HCT116 (cell line): ENCODE measurements at regions not wholly inside any gene's neighbourhood (a gene's known extent, or its start where the extent isn't known, plus 50 kb on each side); places are given as distances from the start of the nearest gene placed in this dataset.

Experiments used
- ATAC-seq: fragments of 200-7000 bp; cut with Tn5 transposase; 2 replicates; pipeline ENCODE4 v1.9.1; 2020; ENCODE audit warnings: mild to moderate bottlenecking, moderate library complexity
- BruUV-seq: library from RNA; stranded (reverse); fragments of 400-500 nt; replicated peaks from 2 replicates; lab custom pipeline; 2021; lab: Mats Ljungman, UMichigan
- CTCF ChIA-PET: fragments of 300-600 bp; sonication (Branson Sonifier 250); formaldehyde crosslinking; loops from one replicate; lab custom pipeline; 2021; ENCODE audit warnings: antibody characterized with exemption; lab: Charles Lee
- POLR2A ChIA-PET: fragments of 300-600, 350-600 bp; sonication (Branson Sonifier 250); formaldehyde crosslinking; loops from one replicate; lab custom pipeline; 2021; ENCODE audit warnings: antibody characterized with exemption; lab: Charles Lee
- RAD21 ChIA-PET, 2 experiments: fragments of 300-600 bp; sonication (Branson Sonifier 250); formaldehyde crosslinking; loops; one replicate each; lab custom pipeline; 2023; ENCODE audit warnings: low total read pairs in 2 of 2; ENCODE audit not compliant: uncharacterized antibody in 2 of 2, unreplicated experiment in 2 of 2, low non-redundant PET in 1 of 2; lab: Charles Lee
- DNase-seq: peaks from one replicate; pipeline ENCODE4 v3.0.0-alpha.2; 2010; ENCODE audit warnings: low read depth, low spot score
- H2AFZ ChIP-seq: fragments of 200-600 bp; shearing (Covaris generic), sonication (generic); 2 replicates; pipeline ENCODE4 v1.6.1; 2017; ENCODE audit warnings: low read depth, mixed run types, mixed read lengths, antibody characterized with exemption, low read length; ENCODE audit not compliant: poor library complexity, severe bottlenecking
- H3K27ac ChIP-seq: 2 replicates; pipeline ENCODE4 v1.5.1; 2012; ENCODE audit warnings: low read depth, low read length
- H3K27me3 ChIP-seq: fragments of 200-600 bp; sonication (generic); 2 replicates; pipeline ENCODE4 v1.6.1; 2016; ENCODE audit warnings: mixed run types, low read length, mixed read lengths; ENCODE audit not compliant: insufficient read depth
- H3K36me3 ChIP-seq, 2 experiments: fragments of 200-500 bp in 1 of 2; fragments of 200-600 bp in 1 of 2; sonication (Bioruptor generic) in 1 of 2; sonication (generic) in 1 of 2; 2 replicates each; pipeline versions ENCODE4 v1.5.1 to v1.6.1; 2014 to 2016; ENCODE audit warnings: low read length in 2 of 2, inconsistent platforms in 1 of 2, mixed read lengths in 1 of 2, mixed run types in 1 of 2; ENCODE audit not compliant: insufficient read depth in 2 of 2, control insufficient read depth in 1 of 2
- H3K4me1 ChIP-seq, 2 experiments: fragments of 200-600 bp in 1 of 2; sonication (generic) in 1 of 2; 2 replicates each; pipeline versions ENCODE4 v1.5.1 to v1.6.1; 2012 to 2017; ENCODE audit warnings: low read length in 2 of 2, inconsistent platforms in 1 of 2, mild to moderate bottlenecking in 1 of 2, mixed read lengths in 1 of 2, mixed run types in 1 of 2, moderate library complexity in 1 of 2; ENCODE audit not compliant: insufficient read depth in 2 of 2, control insufficient read depth in 1 of 2
- H3K4me2 ChIP-seq: fragments of 200-600 bp; sonication (generic); 2 replicates; pipeline ENCODE4 v1.6.1; 2017; ENCODE audit warnings: mixed run types, low read length, mixed read lengths
- H3K4me3 ChIP-seq, 2 experiments: fragments of 200-600 bp in 1 of 2; sonication (generic) in 1 of 2; replicated peaks in 1 of 2; 2 replicates each; pipeline ENCODE4 v1.5.1; 2011 to 2016; ENCODE audit warnings: low read length in 2 of 2, control low read depth in 1 of 2, low read depth in 1 of 2, mild to moderate bottlenecking in 1 of 2, mixed read lengths in 1 of 2, mixed run types in 1 of 2
- H3K79me2 ChIP-seq: fragments of 200-600 bp; sonication (generic); 2 replicates; pipeline ENCODE4 v1.6.1; 2017; ENCODE audit warnings: mild to moderate bottlenecking, mixed run types, low read length, moderate library complexity, mixed read lengths; ENCODE audit not compliant: insufficient read depth
- H3K9ac ChIP-seq: fragments of 200-600 bp; sonication (generic); 2 replicates; pipeline ENCODE4 v1.6.1; 2016; ENCODE audit warnings: low read length, mixed read lengths
- H3K9me2 ChIP-seq: fragments of 200-600 bp; sonication (generic), shearing (Covaris generic); 2 replicates; pipeline ENCODE4 v1.6.1; 2017; ENCODE audit warnings: mixed run types, mild to moderate bottlenecking, moderate library complexity; ENCODE audit not compliant: insufficient read depth
- H3K9me3 ChIP-seq, 2 experiments: fragments of 200-500 bp in 1 of 2; fragments of 200-600 bp in 1 of 2; sonication (Bioruptor generic) in 1 of 2; sonication (generic) in 1 of 2; 2 replicates each; pipeline ENCODE4 v1.6.1; 2014 to 2017; ENCODE audit warnings: low read length in 2 of 2, mixed read lengths in 2 of 2, inconsistent platforms in 1 of 2, low read depth in 1 of 2, mild to moderate bottlenecking in 1 of 2, mixed run types in 1 of 2, moderate library complexity in 1 of 2; ENCODE audit not compliant: control insufficient read depth in 1 of 2, insufficient read depth in 1 of 2
- H4K20me1 ChIP-seq: fragments of 200-600 bp; sonication (generic), shearing (Covaris generic); 2 replicates; pipeline ENCODE4 v1.6.1; 2017; ENCODE audit warnings: mixed run types, mild to moderate bottlenecking, moderate library complexity; ENCODE audit not compliant: insufficient read depth
- EGR1 ChIP-seq: IDR thresholded peaks from 2 replicates; pipeline ENCODE4 v1.6.1; 2012; ENCODE audit warnings: low read depth
- POLR2AphosphoS5 ChIP-seq: IDR thresholded peaks from 2 replicates; pipeline ENCODE4 v1.6.1; 2011; ENCODE audit warnings: mild to moderate bottlenecking, low read depth, low read length, moderate library complexity
- SIN3A ChIP-seq: IDR thresholded peaks from 2 replicates; pipeline ENCODE4 v1.6.1; 2012; ENCODE audit warnings: low read depth
- TCF7L2 ChIP-seq: IDR thresholded peaks from 2 replicates; pipeline ENCODE4 v1.7.0; 2011; ENCODE audit warnings: borderline replicate concordance, inconsistent platforms; ENCODE audit not compliant: insufficient read depth, insufficient read length; ENCODE audit errors: extremely low read depth
- ZNF274 ChIP-seq: fragments of 200-500 bp; sonication (Bioruptor generic); IDR thresholded peaks from 2 replicates; pipeline ENCODE4 v1.6.1; 2014; ENCODE audit warnings: mild to moderate bottlenecking, low read depth, low read length, inconsistent platforms
- intact Hi-C: fragments of 100-400 bp; cut with micrococcal nuclease; formaldehyde crosslinking; loops from 2 replicates; pipeline ENCODE4 v1.10.0; 2022
- TF ChIP-seq, protein P1 (sequence below): IDR thresholded peaks from 2 replicates; pipeline ENCODE4 v1.6.1; 2012
- TF ChIP-seq, protein P2 (sequence below), 3 experiments: fragments of 200-600 bp in 1 of 3; sonication (generic) in 1 of 3; IDR thresholded peaks in 2 of 3; conservative IDR thresholded peaks in 1 of 3; 2 replicates each; pipeline ENCODE4 v1.5.1; 2012 to 2017; ENCODE audit warnings: low read depth in 2 of 3, low read length in 2 of 3, antibody characterized with exemption in 1 of 3, borderline replicate concordance in 1 of 3, control low read depth in 1 of 3, mild to moderate bottlenecking in 1 of 3, mixed read lengths in 1 of 3, mixed run types in 1 of 3, moderate library complexity in 1 of 3; ENCODE audit not compliant: insufficient read depth in 1 of 3
- TF ChIP-seq, protein P3 (sequence below): IDR thresholded peaks from 2 replicates; pipeline ENCODE4 v1.6.1; 2012; ENCODE audit warnings: low read depth

DNA sequence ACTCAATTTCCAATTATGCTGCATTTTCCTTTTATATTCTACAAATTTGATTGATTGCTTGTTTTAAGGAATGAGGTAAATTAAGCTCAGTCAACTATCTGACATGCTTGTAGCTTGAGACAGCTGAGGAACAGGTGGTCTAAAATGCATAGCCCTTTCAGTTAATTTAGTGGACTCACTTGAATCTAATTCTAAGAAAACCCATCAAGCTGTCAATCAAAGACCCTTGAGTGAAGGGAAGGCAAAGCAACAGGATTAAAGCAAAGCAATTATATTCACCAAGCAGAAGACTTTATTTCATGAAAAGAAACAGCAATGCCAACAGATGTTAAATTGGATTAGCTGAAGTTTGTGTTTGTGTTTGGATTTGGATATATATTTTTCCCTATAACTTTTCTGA is 228.5 kb downstream of the ARPP21 start:
- Histone ChIP-seq H4K20me1 (no peaks in the 10 kb centered on the region), H3K4me1 (no peaks in the 10 kb centered on the region), H3K9me2 (no peaks in the 10 kb centered on the region), H3K36me3 (no peaks in the 10 kb centered on the region), H3K79me2 (no peaks in the 10 kb centered on the region), H3K27me3 (no peaks in the 10 kb centered on the region), H3K4me2 (no peak overlapping the region), H3K9me3 (peaks cover 4% of the 10 kb centered on the region in 2 experiments; a peak in 2 of 4 replicates), H3K4me3 (no peak overlapping the region), H3K9ac (no peak overlapping the region), H3K27ac (no peak overlapping the region), H2AFZ (no peak overlapping the region)
- ChIA-PET RAD21 (no interaction called here), CTCF (no interaction called here), POLR2A (no interaction called here)
- no peak for TF ChIP-seq TCF7L2
- no peak for TF ChIP-seq POLR2AphosphoS5
- TF ChIP-seq, protein P1, sequence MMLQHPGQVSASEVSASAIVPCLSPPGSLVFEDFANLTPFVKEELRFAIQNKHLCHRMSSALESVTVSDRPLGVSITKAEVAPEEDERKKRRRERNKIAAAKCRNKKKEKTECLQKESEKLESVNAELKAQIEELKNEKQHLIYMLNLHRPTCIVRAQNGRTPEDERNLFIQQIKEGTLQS, result no peak
- TF ChIP-seq SIN3A, result no peak
- TF ChIP-seq, protein P2, sequence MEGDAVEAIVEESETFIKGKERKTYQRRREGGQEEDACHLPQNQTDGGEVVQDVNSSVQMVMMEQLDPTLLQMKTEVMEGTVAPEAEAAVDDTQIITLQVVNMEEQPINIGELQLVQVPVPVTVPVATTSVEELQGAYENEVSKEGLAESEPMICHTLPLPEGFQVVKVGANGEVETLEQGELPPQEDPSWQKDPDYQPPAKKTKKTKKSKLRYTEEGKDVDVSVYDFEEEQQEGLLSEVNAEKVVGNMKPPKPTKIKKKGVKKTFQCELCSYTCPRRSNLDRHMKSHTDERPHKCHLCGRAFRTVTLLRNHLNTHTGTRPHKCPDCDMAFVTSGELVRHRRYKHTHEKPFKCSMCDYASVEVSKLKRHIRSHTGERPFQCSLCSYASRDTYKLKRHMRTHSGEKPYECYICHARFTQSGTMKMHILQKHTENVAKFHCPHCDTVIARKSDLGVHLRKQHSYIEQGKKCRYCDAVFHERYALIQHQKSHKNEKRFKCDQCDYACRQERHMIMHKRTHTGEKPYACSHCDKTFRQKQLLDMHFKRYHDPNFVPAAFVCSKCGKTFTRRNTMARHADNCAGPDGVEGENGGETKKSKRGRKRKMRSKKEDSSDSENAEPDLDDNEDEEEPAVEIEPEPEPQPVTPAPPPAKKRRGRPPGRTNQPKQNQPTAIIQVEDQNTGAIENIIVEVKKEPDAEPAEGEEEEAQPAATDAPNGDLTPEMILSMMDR (IDR thresholded peaks at IDR 0.05 in 2 of 3, conservative IDR thresholded peaks at IDR 0.05 in 1 of 3; ENCODE audit: borderline replicate concordance in 1 of 3, insufficient read depth in 1 of 3, low read depth in 2 of 3, low read length in 2 of 3), result no peak
- TF ChIP-seq, protein P3, sequence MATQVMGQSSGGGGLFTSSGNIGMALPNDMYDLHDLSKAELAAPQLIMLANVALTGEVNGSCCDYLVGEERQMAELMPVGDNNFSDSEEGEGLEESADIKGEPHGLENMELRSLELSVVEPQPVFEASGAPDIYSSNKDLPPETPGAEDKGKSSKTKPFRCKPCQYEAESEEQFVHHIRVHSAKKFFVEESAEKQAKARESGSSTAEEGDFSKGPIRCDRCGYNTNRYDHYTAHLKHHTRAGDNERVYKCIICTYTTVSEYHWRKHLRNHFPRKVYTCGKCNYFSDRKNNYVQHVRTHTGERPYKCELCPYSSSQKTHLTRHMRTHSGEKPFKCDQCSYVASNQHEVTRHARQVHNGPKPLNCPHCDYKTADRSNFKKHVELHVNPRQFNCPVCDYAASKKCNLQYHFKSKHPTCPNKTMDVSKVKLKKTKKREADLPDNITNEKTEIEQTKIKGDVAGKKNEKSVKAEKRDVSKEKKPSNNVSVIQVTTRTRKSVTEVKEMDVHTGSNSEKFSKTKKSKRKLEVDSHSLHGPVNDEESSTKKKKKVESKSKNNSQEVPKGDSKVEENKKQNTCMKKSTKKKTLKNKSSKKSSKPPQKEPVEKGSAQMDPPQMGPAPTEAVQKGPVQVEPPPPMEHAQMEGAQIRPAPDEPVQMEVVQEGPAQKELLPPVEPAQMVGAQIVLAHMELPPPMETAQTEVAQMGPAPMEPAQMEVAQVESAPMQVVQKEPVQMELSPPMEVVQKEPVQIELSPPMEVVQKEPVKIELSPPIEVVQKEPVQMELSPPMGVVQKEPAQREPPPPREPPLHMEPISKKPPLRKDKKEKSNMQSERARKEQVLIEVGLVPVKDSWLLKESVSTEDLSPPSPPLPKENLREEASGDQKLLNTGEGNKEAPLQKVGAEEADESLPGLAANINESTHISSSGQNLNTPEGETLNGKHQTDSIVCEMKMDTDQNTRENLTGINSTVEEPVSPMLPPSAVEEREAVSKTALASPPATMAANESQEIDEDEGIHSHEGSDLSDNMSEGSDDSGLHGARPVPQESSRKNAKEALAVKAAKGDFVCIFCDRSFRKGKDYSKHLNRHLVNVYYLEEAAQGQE, result no peak
- no peak for TF ChIP-seq EGR1
- no peak for TF ChIP-seq ZNF274
- no peak for ATAC-seq
- BruUV-seq, result no TSS peak
- DNase-seq, result no peak
- intact Hi-C loops, result no loop called here
